LoVo (cell line): ENCODE measurements at regions not wholly inside any gene's neighbourhood (a gene's known extent, or its start where the extent isn't known, plus 50 kb on each side); places are given as distances from the start of the nearest gene placed in this dataset.

Source experiments
- DNase-seq: peaks from one replicate; pipeline ENCODE4 v3.0.0-alpha.2; 2016; ENCODE audit warnings: low spot score

- DNase-seq: no peak
Measured at GRCh38 chr3:160130950-160131349, 94.3 kb upstream of the C3orf80 start.

GRCh38 chr3:160132226-160132625, 93.0 kb upstream of the C3orf80 start:
- DNase-seq: no peak

- peak; percentile 62 for DNase-seq
Measured at GRCh38 chr3:160133757-160134156, 91.5 kb upstream of the C3orf80 start.

- DNase-seq: peak; percentile 70
Measured at GRCh38 chr3:160134454-160134853, 90.8 kb upstream of the C3orf80 start.

- peak; percentile 32 for DNase-seq
Measured at GRCh38 chr3:160134964-160135363, 90.3 kb upstream of the C3orf80 start.

GRCh38 chr3:160135851-160136250, 89.4 kb upstream of the C3orf80 start:
- DNase-seq: no peak

GRCh38 chr3:160136421-160136820, 88.8 kb upstream of the C3orf80 start:
- DNase-seq: no peak

- DNase-seq: no peak
Measured at GRCh38 chr3:160139291-160139690, 85.9 kb upstream of the C3orf80 start.

GRCh38 chr3:160140756-160141155, 84.5 kb upstream of the C3orf80 start:
- no peak for DNase-seq

- DNase-seq: no peak
Measured at GRCh38 chr3:160141485-160142185, 83.6 kb upstream of the C3orf80 start.

GRCh38 chr3:160143482-160143881, 81.7 kb upstream of the C3orf80 start:
- DNase-seq: no peak

- DNase-seq: no peak
Measured at GRCh38 chr3:160150066-160150465, 75.2 kb upstream of the C3orf80 start.

- no peak for DNase-seq
Measured at GRCh38 chr3:160150525-160150924, 74.7 kb upstream of the C3orf80 start.

GRCh38 chr3:160152638-160153037, 72.6 kb upstream of the C3orf80 start:
- no peak for DNase-seq

GRCh38 chr3:160154033-160154432, 71.2 kb upstream of the C3orf80 start:
- no peak for DNase-seq

- no peak for DNase-seq
Measured at GRCh38 chr3:160154596-160154995, 70.6 kb upstream of the C3orf80 start.

GRCh38 chr3:160157321-160157720, 67.9 kb upstream of the C3orf80 start:
- no peak for DNase-seq

- DNase-seq: no peak
Measured at GRCh38 chr3:160159341-160159740, 65.9 kb upstream of the C3orf80 start.

GRCh38 chr3:160159806-160160205, 65.4 kb upstream of the C3orf80 start:
- DNase-seq: no peak

- no peak for DNase-seq
Measured at GRCh38 chr3:160161921-160162320, 63.3 kb upstream of the C3orf80 start.

GRCh38 chr3:160162440-160162839, 62.8 kb upstream of the C3orf80 start:
- no peak for DNase-seq

- peak; percentile 14 for DNase-seq
Measured at GRCh38 chr3:160163229-160163878, 61.9 kb upstream of the C3orf80 start.

- DNase-seq: no peak
Measured at GRCh38 chr3:160168246-160168645, 57.0 kb upstream of the C3orf80 start.
